ENCODE measurements at regions not wholly inside any gene's neighbourhood (a gene's known extent, or its start where the extent isn't known, plus 50 kb on each side); places are given as distances from the start of the nearest gene placed in this dataset.
"Not testable (repeated sequence)": the region's sequence is repeated elsewhere in the genome, so short reads cannot be mapped to it uniquely, and the experiment has no call there.

DNA sequence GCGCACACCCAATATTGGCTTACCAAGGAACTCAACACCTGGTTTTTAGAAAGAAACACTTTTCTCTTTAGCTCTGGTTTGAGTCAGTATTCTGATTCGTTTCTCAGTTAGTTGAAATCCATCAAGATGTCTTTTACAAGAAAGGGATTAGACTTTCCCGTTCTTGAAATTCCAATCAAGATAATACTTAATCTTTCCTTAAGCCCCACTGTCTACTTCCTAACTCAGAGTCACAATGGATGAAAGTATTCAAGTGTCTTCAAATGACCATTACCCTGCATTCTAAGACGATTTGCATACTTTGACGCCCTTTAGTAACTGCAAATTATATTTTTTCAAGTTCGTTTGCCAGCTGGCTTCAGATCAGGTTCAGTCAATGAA, 189.8 kb downstream of the USP22 start:
- intact Hi-C loops (cut with micrococcal nuclease) (no loop called here), dilution Hi-C loops (cut with MboI; ENCODE audit: extremely low pct_ligation_motif_present, low sequenced_read_pairs) (no loop called here)
- no peak overlapping the region for H3K4me3 ChIP-seq (replicated peaks in 1 of 3; ENCODE audit: insufficient read depth in 1 of 3, low read depth in 1 of 3, low read length in 3 of 3)
- POLR2A ChIA-PET: no interaction called here
- no peaks in the 10 kb centered on the region for H3K9me3 ChIP-seq (replicated peaks; ENCODE audit: control insufficient read depth, insufficient read depth, low read length)
- H3K36me3 ChIP-seq (ENCODE audit: control insufficient read depth in 2 of 2, extremely low read depth in 1 of 2, insufficient read depth in 2 of 2, low read length in 2 of 2): no peaks in the 10 kb centered on the region
- no peaks in the 10 kb centered on the region for H4K20me1 ChIP-seq (replicated peaks; ENCODE audit: control insufficient read depth, extremely low read depth, insufficient read depth, low read length)
- BruUV-seq (replicated peaks): no TSS peak
- CTCF ChIA-PET: interaction anchor here (2.5 kb wide), 1 partner anchor 51 kb away, joined by 9 read pairs; no protein-coding TSS in a partner anchor
- no peaks in the 10 kb centered on the region for H3K79me2 ChIP-seq (ENCODE audit: control insufficient read depth, insufficient read depth, low read length)
- H3K27ac ChIP-seq (ENCODE audit: insufficient read depth, low read depth, low read length): no peak overlapping the region
- DNase-seq (ENCODE audit: low read depth, low spot score) (no peak), FAIRE-seq (no peak)
- H3K4me1 ChIP-seq (ENCODE audit: control insufficient read depth, extremely low read depth, insufficient read depth, low read length): no peaks in the 10 kb centered on the region
- no peak for TF ChIP-seq MYC (IDR thresholded peaks at IDR 0.05; ENCODE audit: low read depth, low read length)
- no peak for TF ChIP-seq FOS (IDR thresholded peaks at IDR 0.05; ENCODE audit: borderline replicate concordance, insufficient read depth, low read length)
- TF ChIP-seq, protein P1, sequence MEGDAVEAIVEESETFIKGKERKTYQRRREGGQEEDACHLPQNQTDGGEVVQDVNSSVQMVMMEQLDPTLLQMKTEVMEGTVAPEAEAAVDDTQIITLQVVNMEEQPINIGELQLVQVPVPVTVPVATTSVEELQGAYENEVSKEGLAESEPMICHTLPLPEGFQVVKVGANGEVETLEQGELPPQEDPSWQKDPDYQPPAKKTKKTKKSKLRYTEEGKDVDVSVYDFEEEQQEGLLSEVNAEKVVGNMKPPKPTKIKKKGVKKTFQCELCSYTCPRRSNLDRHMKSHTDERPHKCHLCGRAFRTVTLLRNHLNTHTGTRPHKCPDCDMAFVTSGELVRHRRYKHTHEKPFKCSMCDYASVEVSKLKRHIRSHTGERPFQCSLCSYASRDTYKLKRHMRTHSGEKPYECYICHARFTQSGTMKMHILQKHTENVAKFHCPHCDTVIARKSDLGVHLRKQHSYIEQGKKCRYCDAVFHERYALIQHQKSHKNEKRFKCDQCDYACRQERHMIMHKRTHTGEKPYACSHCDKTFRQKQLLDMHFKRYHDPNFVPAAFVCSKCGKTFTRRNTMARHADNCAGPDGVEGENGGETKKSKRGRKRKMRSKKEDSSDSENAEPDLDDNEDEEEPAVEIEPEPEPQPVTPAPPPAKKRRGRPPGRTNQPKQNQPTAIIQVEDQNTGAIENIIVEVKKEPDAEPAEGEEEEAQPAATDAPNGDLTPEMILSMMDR (IDR thresholded peaks at IDR 0.05; ENCODE audit: extremely low read depth in 1 of 2, insufficient read depth in 1 of 2, low read depth in 1 of 2, low read length in 2 of 2): no peak
- no peak for TF ChIP-seq POLR2A (IDR thresholded peaks at IDR 0.05; ENCODE audit: low read depth, low read length)
- no peak for TF ChIP-seq POLR2AphosphoS5 (IDR thresholded peaks at IDR 0.05; ENCODE audit: insufficient read depth, low read depth, low read length)
- no peak for TF ChIP-seq JUN (IDR thresholded peaks at IDR 0.05; ENCODE audit: borderline replicate concordance, insufficient read depth, insufficient read length, low read depth)
- TF ChIP-seq, protein P2, sequence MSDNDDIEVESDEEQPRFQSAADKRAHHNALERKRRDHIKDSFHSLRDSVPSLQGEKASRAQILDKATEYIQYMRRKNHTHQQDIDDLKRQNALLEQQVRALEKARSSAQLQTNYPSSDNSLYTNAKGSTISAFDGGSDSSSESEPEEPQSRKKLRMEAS (IDR thresholded peaks at IDR 0.05; ENCODE audit: insufficient read depth, insufficient read length): no peak
- TF ChIP-seq GATA2 (IDR thresholded peaks at IDR 0.05; ENCODE audit: insufficient read depth, insufficient read length, low read depth, low read length): no peak
- no peak for TF ChIP-seq EZH2 (IDR thresholded peaks at IDR 0.05; ENCODE audit: borderline replicate concordance, low read depth, low read length, severe bottlenecking)
- no peak overlapping the region for H2AFZ ChIP-seq (ENCODE audit: low read depth, low read length)
- peaks cover 19 to 28% of the 10 kb centered on the region in 2 experiments for H3K27me3 ChIP-seq (ENCODE audit: control insufficient read depth in 2 of 2, insufficient read depth in 2 of 2, low read length in 2 of 2)
- no peak overlapping the region for H3K9ac ChIP-seq (replicated peaks; ENCODE audit: extremely low read depth, insufficient read depth, low read length)
- no peak overlapping the region for H3K4me2 ChIP-seq (ENCODE audit: insufficient read depth, low read length)
- H3K9me1 ChIP-seq (replicated peaks; ENCODE audit: control insufficient read depth, extremely low read depth, insufficient read depth, low read length): no peaks in the 10 kb centered on the region

DNA sequence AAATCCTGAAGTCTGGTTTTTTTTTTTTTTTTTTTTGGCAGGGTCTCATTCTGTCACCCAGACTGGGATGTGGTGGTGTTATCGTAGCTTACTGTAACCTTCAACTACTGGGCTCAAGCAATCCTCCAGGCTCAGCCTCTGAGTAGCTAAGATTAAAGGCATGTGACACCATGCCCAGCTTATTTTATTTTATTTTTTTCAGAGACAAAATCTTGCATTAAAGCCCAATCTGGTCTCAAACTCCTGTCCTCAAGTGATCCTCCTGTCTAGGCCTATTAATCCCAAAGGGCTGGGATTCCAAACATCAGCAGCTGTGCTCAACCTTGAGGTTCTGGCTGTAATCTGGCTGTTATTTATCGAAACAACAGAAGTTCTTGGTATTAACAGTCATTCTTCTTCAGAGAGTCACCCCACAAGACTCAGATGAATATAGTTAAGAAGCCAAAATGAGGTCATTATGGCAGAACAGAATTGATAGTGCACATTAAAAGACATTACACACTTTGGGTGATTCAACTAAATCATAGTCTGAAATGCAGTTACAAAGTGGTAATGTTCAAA, 186.8 kb downstream of the USP22 start:
- H3K4me3 ChIP-seq (replicated peaks in 1 of 3; ENCODE audit: insufficient read depth in 1 of 3, low read depth in 1 of 3, low read length in 3 of 3); H3K27ac ChIP-seq (ENCODE audit: insufficient read depth, low read depth, low read length); H2AFZ ChIP-seq (ENCODE audit: low read depth, low read length); H3K9ac ChIP-seq (replicated peaks; ENCODE audit: extremely low read depth, insufficient read depth, low read length); FAIRE-seq; H3K9me3 ChIP-seq (replicated peaks; ENCODE audit: control insufficient read depth, insufficient read depth, low read length); H3K9me1 ChIP-seq (replicated peaks; ENCODE audit: control insufficient read depth, extremely low read depth, insufficient read depth, low read length); intact Hi-C loops (cut with micrococcal nuclease); H3K36me3 ChIP-seq (ENCODE audit: control insufficient read depth in 2 of 2, extremely low read depth in 1 of 2, insufficient read depth in 2 of 2, low read length in 2 of 2); DNase-seq (ENCODE audit: low read depth, low spot score); H3K79me2 ChIP-seq (ENCODE audit: control insufficient read depth, insufficient read depth, low read length); H3K4me1 ChIP-seq (ENCODE audit: control insufficient read depth, extremely low read depth, insufficient read depth, low read length); dilution Hi-C loops (cut with MboI; ENCODE audit: extremely low pct_ligation_motif_present, low sequenced_read_pairs); H4K20me1 ChIP-seq (replicated peaks; ENCODE audit: control insufficient read depth, extremely low read depth, insufficient read depth, low read length); H3K4me2 ChIP-seq (ENCODE audit: insufficient read depth, low read length); POLR2A ChIA-PET; BruUV-seq (replicated peaks): not testable (repeated sequence)
- peaks cover 17 to 20% of the 10 kb centered on the region in 2 experiments for H3K27me3 ChIP-seq (ENCODE audit: control insufficient read depth in 2 of 2, insufficient read depth in 2 of 2, low read length in 2 of 2)
- CTCF ChIA-PET: interaction anchor here (0.8 kb wide), 1 partner anchor 137 kb away, joined by 4 read pairs; no protein-coding TSS in a partner anchor

Data from endothelial cell of umbilical vein (primary cell).